Central memory CD8-positive, alpha-beta T cell (primary cell): ENCODE measurements at regions not wholly inside any gene's neighbourhood (a gene's known extent, or its start where the extent isn't known, plus 50 kb on each side); places are given as distances from the start of the nearest gene placed in this dataset.

Experiments used
- ATAC-seq: fragments of 150-1000 bp; cut with Tn5 transposase; replicated peaks from 2 replicates; pipeline ENCODE4 v1.10.0; 2022; ENCODE audit warnings: mild to moderate bottlenecking, moderate FRiP score, moderate number of reproducible peaks; ENCODE audit not compliant: poor library complexity, severe bottlenecking; ENCODE audit errors: extremely low read depth
- DNase-seq, 2 donors: peaks; one replicate each; pipeline ENCODE4 v3.0.0; 2021; ENCODE audit warnings: low spot score in 2 of 2
- H3K27ac Mint-ChIP-seq: one replicate; pipeline ENCODE4 v1.8.0; 2022; ENCODE audit warnings: low read depth, mild to moderate bottlenecking, moderate library complexity, mixed read lengths
- H3K27me3 Mint-ChIP-seq: one replicate; pipeline ENCODE4 v1.8.0; 2022; ENCODE audit warnings: mixed read lengths
- H3K36me3 Mint-ChIP-seq: one replicate; pipeline ENCODE4 v1.8.0; 2022; ENCODE audit warnings: mild to moderate bottlenecking, moderate library complexity, mixed read lengths; ENCODE audit not compliant: insufficient read depth
- H3K4me1 Mint-ChIP-seq: one replicate; pipeline ENCODE4 v1.8.0; 2022; ENCODE audit warnings: mixed read lengths
- H3K4me3 Mint-ChIP-seq: one replicate; pipeline ENCODE4 v1.8.0; 2022; ENCODE audit warnings: mild to moderate bottlenecking, moderate library complexity, mixed read lengths
- H3K9me3 Mint-ChIP-seq: one replicate; pipeline ENCODE4 v1.8.0; 2022; ENCODE audit warnings: mixed read lengths

- Mint-ChIP-seq H3K27ac (no peak overlapping the region), H3K27me3 (peaks cover 59% of the 10 kb centered on the region), H3K4me1 (no peaks in the 10 kb centered on the region), H3K4me3 (no peak overlapping the region), H3K36me3 (no peaks in the 10 kb centered on the region), H3K9me3 (no peaks in the 10 kb centered on the region)
- no peak for ATAC-seq
- DNase-seq, result no peak
These were observed 202.5 kb downstream of the TRIM29 start for GRCh38 chr11:119935349-119935925.

GRCh38 chr11:119934866-119935265 lies 203.0 kb downstream of the TRIM29 start:
- peaks cover 63% of the 10 kb centered on the region for H3K27me3 Mint-ChIP-seq

GRCh38 chr11:119934267-119934666 lies 203.6 kb downstream of the TRIM29 start:
- peaks cover 63% of the 10 kb centered on the region for H3K27me3 Mint-ChIP-seq
- no peaks in the 10 kb centered on the region for H3K4me1 Mint-ChIP-seq
- ATAC-seq, result no peak
- H3K9me3 Mint-ChIP-seq, result no peaks in the 10 kb centered on the region
- no peak for DNase-seq
- no peak overlapping the region for H3K27ac Mint-ChIP-seq
- no peak overlapping the region for H3K4me3 Mint-ChIP-seq
- no peaks in the 10 kb centered on the region for H3K36me3 Mint-ChIP-seq

More at GRCh38 chr11:119934866-119935265, 203.0 kb downstream of the TRIM29 start:
- ATAC-seq (no peak), DNase-seq (no peak)
- no peak overlapping the region for H3K27ac Mint-ChIP-seq
- no peaks in the 10 kb centered on the region for H3K4me1 Mint-ChIP-seq
- H3K4me3 Mint-ChIP-seq, result no peak overlapping the region
- no peaks in the 10 kb centered on the region for H3K36me3 Mint-ChIP-seq
- no peaks in the 10 kb centered on the region for H3K9me3 Mint-ChIP-seq

DNA sequence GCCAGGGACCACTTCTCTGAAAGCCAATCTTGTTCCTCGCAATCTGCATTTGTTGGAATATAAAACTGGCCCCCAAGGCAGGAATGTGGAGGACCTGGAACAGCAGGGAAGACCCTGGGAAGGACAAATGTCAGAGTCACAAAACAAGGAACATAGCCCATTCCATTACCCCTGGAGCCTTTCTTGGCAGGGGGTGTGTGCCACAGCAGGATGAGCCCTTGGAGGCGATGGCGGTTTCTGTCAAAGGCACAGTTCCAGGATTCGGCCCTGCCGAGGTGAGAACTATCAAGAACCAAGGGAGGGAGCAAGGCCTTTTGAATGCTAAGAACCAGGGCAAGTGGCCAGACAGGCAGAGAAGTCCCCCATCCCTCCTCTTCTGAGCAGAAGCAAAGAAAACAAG lies 204.3 kb downstream of the TRIM29 start:
- H3K4me3 Mint-ChIP-seq, result no peak overlapping the region
- ATAC-seq, result no peak
- no peaks in the 10 kb centered on the region for H3K36me3 Mint-ChIP-seq
- no peak for DNase-seq
- peaks cover 63% of the 10 kb centered on the region for H3K27me3 Mint-ChIP-seq
- H3K27ac Mint-ChIP-seq, result no peak overlapping the region
- no peaks in the 10 kb centered on the region for H3K9me3 Mint-ChIP-seq
- H3K4me1 Mint-ChIP-seq, result no peaks in the 10 kb centered on the region

DNA sequence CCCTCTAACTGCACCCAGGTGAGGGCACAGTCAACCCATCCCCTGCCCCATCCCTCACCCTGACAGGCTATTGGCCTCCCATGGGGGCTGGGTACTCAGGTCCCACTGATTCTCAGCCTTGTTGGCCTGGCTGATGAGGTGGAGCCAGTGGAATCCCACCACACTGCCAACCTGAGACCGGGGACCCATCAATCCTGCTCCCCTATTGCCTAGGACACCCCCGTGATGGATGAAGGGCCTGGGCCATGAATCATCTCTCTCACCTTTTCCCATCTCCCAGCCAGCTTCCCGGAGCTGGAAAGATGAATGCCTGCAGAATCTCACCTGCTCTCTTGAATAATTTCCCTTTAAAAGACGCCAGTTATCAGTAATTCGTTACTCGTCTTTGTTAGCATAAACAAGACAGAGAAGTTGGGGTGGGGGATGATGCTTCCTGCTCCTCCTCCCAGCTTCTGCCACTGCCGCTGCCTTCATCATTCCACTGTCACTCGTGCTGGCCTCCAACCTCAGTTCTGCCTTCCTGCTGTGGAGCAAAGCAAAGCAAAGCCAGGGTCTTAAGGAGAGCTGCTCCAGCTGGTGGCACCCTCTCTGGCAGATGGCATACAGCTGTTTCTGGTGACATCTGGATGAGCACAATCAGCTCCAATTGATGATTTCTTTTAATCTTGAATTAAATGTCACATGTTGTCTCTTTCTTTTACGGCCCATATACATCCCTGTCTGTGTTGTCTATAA lies 204.0 kb upstream of the NECTIN1 start:
- Mint-ChIP-seq H3K27ac (no peak overlapping the region), H3K27me3 (peaks cover 63% of the 10 kb centered on the region), H3K36me3 (no peaks in the 10 kb centered on the region), H3K4me3 (no peak overlapping the region), H3K9me3 (no peaks in the 10 kb centered on the region), H3K4me1 (no peaks in the 10 kb centered on the region)
- no peak for ATAC-seq
- DNase-seq, result no peak

DNA sequence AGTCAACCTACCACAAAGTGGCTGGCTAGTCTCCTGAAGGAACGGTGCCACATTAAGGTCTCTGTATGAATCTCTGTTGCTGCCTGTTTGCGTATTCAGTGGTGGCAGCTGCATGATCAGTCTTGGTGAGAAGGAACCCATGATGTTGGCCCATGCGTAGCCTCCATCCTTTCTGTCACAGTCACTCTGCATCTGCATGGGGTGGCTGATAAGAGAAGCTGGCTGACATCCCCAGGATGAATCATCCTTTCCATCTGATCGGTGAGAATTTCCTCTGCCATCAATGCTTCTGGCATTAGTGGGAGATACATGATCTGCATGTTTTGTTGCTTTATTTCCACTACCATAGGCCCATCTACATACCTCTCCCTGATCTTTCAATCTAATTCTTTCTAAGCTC lies 199.0 kb upstream of the NECTIN1 start:
- DNase-seq, result no peak
- Mint-ChIP-seq H3K9me3 (no peaks in the 10 kb centered on the region), H3K27ac (no peak overlapping the region), H3K27me3 (peaks cover 60% of the 10 kb centered on the region), H3K36me3 (no peaks in the 10 kb centered on the region), H3K4me3 (no peak overlapping the region), H3K4me1 (no peaks in the 10 kb centered on the region)
- no peak for ATAC-seq

- Mint-ChIP-seq H3K4me1 (no peaks in the 10 kb centered on the region), H3K36me3 (no peaks in the 10 kb centered on the region), H3K9me3 (no peaks in the 10 kb centered on the region), H3K27ac (no peak overlapping the region), H3K27me3 (peaks cover 71% of the 10 kb centered on the region), H3K4me3 (no peak overlapping the region)
- ATAC-seq (no peak), DNase-seq (no peak)
These were observed 195.0 kb upstream of the NECTIN1 start for GRCh38 chr11:119924017-119924416.

DNA sequence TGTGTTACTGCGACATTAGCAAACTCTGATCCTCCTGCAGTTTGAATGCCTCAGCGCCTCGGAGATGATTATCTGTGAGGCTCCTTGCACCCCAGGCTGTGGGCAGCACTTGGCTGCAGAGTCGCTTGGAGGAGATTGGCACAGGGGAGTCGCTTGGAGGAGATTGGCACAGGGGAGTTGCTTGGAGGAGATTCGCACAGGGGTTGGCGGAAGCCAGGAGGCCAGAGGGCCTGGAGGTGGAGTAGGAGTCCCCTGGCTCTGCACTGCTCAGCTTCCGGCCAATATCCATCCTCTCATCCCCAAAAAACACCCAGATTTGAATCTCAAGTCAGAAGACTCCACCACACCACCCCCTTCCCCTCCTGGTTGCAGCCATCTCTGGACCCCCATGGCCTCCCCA lies 192.6 kb upstream of the NECTIN1 start:
- no peaks in the 10 kb centered on the region for H3K9me3 Mint-ChIP-seq
- no peaks in the 10 kb centered on the region for H3K36me3 Mint-ChIP-seq
- H3K27me3 Mint-ChIP-seq, result peaks cover 73% of the 10 kb centered on the region
- no peak overlapping the region for H3K27ac Mint-ChIP-seq
- H3K4me1 Mint-ChIP-seq, result no peaks in the 10 kb centered on the region
- no peak overlapping the region for H3K4me3 Mint-ChIP-seq
- DNase-seq (no peak), ATAC-seq (no peak)

DNA sequence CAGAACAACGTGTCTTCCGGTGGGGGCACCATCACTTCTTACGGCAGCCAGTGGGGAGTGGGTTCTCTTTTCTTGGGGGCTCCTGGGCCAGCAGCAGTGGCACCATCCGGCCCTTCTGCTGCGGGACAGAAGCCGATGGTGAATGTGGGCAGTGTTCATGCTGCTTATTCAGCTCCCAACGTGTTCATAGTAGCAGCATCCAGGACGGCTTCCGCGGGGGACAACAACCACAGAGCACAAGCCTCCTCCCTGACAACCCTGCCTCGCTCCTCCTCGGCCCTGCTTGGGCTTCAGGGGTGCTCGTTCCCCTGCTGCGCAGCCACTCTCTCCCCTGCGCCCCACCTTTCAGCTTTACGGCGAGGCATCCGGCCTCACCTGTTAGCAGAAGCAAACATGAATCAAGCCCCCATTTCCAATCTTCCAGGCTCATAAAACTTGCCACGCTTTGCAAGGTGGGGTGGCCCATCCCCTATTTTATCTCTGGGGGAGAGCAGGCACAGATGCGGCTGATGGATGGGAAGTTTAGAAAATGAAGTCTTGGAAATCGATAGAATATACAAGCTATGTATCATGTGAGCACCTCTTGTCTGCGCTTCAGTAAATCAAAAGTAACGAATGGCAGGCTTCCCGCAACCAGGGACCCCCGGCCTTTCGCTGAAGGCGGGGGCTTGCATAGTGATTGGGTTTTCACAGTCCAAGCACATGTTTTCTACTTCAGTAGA lies 191.8 kb upstream of the NECTIN1 start:
- Mint-ChIP-seq H3K9me3 (no peaks in the 10 kb centered on the region), H3K4me1 (no peaks in the 10 kb centered on the region), H3K4me3 (no peak overlapping the region), H3K27ac (no peak overlapping the region), H3K27me3 (peaks cover 73% of the 10 kb centered on the region), H3K36me3 (no peaks in the 10 kb centered on the region)
- ATAC-seq (no peak), DNase-seq (no peak)

GRCh38 chr11:119919656-119920055 lies 190.7 kb upstream of the NECTIN1 start:
- H3K4me1 Mint-ChIP-seq, result no peaks in the 10 kb centered on the region
- H3K27ac Mint-ChIP-seq, result no peak overlapping the region
- H3K9me3 Mint-ChIP-seq, result no peaks in the 10 kb centered on the region
- no peak overlapping the region for H3K4me3 Mint-ChIP-seq
- no peak for DNase-seq
- ATAC-seq, result no peak
- no peaks in the 10 kb centered on the region for H3K36me3 Mint-ChIP-seq
- H3K27me3 Mint-ChIP-seq, result peaks cover 61% of the 10 kb centered on the region

DNA sequence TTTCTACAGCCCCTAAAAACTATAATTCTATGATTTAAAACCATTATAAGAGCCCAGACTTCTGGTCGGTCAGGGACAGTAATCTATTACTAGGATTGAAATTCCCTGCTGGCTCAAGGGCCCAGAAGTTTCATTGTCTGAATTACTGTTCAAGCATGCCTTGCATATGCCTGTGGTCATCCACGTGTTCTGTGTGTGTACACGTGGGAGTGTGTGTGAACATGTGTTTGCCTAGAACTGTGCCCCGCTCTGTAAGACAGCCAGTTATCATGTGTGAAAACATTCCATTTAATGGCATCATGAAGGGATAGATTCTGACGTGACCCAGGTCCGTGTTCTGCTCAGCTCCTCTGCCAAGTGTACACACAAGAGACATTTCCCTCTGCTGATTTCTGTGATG lies 189.3 kb upstream of the NECTIN1 start:
- Mint-ChIP-seq H3K4me1 (no peaks in the 10 kb centered on the region), H3K4me3 (no peak overlapping the region), H3K27ac (no peak overlapping the region), H3K9me3 (no peaks in the 10 kb centered on the region), H3K27me3 (peaks cover 48% of the 10 kb centered on the region), H3K36me3 (no peaks in the 10 kb centered on the region)
- ATAC-seq (no peak), DNase-seq (no peak)

DNA sequence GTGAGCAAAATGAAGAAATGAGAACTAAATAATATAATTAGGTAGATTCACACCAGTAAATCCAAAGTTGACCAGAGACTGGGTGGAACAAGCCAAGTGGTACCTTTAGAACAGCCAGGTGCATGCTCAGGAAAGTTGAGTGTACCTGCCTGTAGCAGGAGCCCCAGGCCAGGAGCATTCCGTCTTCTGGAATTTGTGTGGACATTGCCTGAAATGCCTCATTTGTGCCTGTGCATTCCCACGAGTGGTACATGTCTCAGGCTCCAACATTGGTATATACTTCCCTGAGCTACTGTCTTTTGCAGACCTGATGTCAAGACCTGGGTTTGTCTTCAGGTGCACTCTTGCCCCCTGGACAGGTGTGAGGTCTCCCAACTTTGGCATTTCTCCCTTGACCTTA lies 187.6 kb upstream of the NECTIN1 start:
- DNase-seq, result no peak
- no peak overlapping the region for H3K27ac Mint-ChIP-seq
- no peaks in the 10 kb centered on the region for H3K36me3 Mint-ChIP-seq
- no peaks in the 10 kb centered on the region for H3K9me3 Mint-ChIP-seq
- H3K4me1 Mint-ChIP-seq, result no peaks in the 10 kb centered on the region
- no peak for ATAC-seq
- H3K27me3 Mint-ChIP-seq, result peaks cover 30% of the 10 kb centered on the region
- no peak overlapping the region for H3K4me3 Mint-ChIP-seq

DNA sequence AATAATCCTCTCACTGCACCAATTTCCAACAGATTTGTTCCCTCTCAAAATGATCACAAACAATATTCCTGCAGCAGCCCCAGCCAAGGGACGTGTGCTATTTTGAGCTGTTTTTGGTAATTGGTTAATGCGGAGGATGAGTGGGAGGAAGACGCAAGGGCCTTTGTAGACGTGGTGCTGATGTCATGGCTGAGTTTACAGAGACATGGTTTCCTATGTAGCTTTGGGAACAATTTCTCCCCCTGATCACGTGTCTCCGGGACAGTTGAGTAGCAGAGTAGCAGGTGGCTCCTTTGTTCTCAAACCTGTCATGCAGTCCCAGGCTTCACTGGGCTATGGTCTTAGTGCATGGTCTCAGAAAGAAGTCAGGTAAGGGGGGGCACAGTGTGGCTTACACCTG lies 183.2 kb upstream of the NECTIN1 start:
- H3K36me3 Mint-ChIP-seq, result no peaks in the 10 kb centered on the region
- no peak overlapping the region for H3K4me3 Mint-ChIP-seq
- no peak overlapping the region for H3K27ac Mint-ChIP-seq
- H3K27me3 Mint-ChIP-seq, result peaks cover 42% of the 10 kb centered on the region
- DNase-seq (no peak), ATAC-seq (no peak)
- H3K9me3 Mint-ChIP-seq, result no peaks in the 10 kb centered on the region
- no peaks in the 10 kb centered on the region for H3K4me1 Mint-ChIP-seq
